SK-N-SH treated with all-trans-retinoic acid at 6 μM for 48 hours (cell line): ENCODE measurements at regions not wholly inside any gene's neighbourhood (a gene's known extent, or its start where the extent isn't known, plus 50 kb on each side); places are given as distances from the start of the nearest gene placed in this dataset.

Source experiments
- ISL1 ChIP-seq: fragments of 250-450 bp; sonication (Bioruptor Pico); IDR thresholded peaks from 2 replicates; pipeline ENCODE4 v2.1.2; 2022; ENCODE audit warnings: mild to moderate bottlenecking, moderate library complexity
- OSR1 ChIP-seq: fragments of 250-450 bp; sonication (Bioruptor Pico); IDR thresholded peaks from 2 replicates; pipeline ENCODE4 v1.8.0; 2022; ENCODE audit warnings: moderate library complexity, mild to moderate bottlenecking, inconsistent platforms
- TCF4 ChIP-seq: fragments of 250-450 bp; sonication (Bioruptor Pico); IDR thresholded peaks from 2 replicates; pipeline ENCODE4 v1.8.0; 2021; ENCODE audit warnings: mild to moderate bottlenecking, moderate library complexity, borderline replicate concordance
- ZFP3 ChIP-seq: fragments of 250-450 bp; sonication (Bioruptor Pico); IDR thresholded peaks from 2 replicates; pipeline ENCODE4 v1.5.0; 2020; ENCODE audit warnings: mild to moderate bottlenecking, moderate library complexity
- ZNF565 ChIP-seq: fragments of 450-650 bp; formaldehyde crosslinking; conservative IDR thresholded peaks from 2 replicates; pipeline ENCODE4 v1.5.0; 2020; ENCODE audit warnings: low read depth, mild to moderate bottlenecking, moderate library complexity
- TF ChIP-seq, protein P1 (sequence below): fragments of 250-450 bp; sonication (Bioruptor Pico); IDR thresholded peaks from 2 replicates; pipeline ENCODE4 v1.5.1; 2020; ENCODE audit warnings: low read depth, mild to moderate bottlenecking, moderate library complexity

DNA sequence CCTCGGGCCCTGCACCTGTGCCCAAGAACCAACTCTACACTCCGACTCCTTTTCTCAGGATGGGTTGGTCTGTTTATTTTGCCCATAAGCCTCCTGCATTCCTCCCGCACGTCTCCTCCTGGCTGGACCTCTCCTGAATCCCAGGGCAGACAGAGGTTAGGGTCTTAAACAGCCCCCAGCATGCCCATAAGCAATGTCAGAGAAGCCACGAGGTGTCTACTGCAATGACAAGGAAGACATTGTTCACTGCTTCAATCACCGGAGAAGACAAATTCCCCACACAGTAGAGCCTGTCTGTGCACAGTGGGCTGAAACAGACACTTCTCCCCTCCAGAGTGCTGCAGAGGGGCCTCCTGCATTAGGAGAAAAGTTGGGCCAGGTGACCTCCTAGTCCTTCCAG lies 230.6 kb upstream of the RPL38 start:
- TF ChIP-seq ZFP3 (CRISPR knock-in tag) = no peak
- TF ChIP-seq, protein P1, sequence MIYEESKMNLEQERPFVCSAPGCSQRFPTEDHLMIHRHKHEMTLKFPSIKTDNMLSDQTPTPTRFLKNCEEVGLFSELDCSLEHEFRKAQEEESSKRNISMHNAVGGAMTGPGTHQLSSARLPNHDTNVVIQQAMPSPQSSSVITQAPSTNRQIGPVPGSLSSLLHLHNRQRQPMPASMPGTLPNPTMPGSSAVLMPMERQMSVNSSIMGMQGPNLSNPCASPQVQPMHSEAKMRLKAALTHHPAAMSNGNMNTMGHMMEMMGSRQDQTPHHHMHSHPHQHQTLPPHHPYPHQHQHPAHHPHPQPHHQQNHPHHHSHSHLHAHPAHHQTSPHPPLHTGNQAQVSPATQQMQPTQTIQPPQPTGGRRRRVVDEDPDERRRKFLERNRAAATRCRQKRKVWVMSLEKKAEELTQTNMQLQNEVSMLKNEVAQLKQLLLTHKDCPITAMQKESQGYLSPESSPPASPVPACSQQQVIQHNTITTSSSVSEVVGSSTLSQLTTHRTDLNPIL (CRISPR knock-in tag) = no peak
- no peak for TF ChIP-seq ISL1 (CRISPR knock-in tag)
- no peak for TF ChIP-seq TCF4
- TF ChIP-seq ZNF565 (CRISPR knock-in tag) = no peak
- no peak for TF ChIP-seq OSR1 (CRISPR knock-in tag)
